Prostate gland (tissue), 2 donors: ENCODE measurements at regions not wholly inside any gene's neighbourhood (a gene's known extent, or its start where the extent isn't known, plus 50 kb on each side); places are given as distances from the start of the nearest gene placed in this dataset.
"Not testable (repeated sequence)": the region's sequence is repeated elsewhere in the genome, so short reads cannot be mapped to it uniquely, and the experiment has no call there.

Experiments used
- DNase-seq: peaks from one replicate; pipeline ENCODE4 v3.0.0-alpha.2; 2019; ENCODE audit warnings: low spot score
- H3K27ac ChIP-seq, 2 donors: fragments of 200-600 bp; sonication (generic); 2 replicates each; pipeline ENCODE4 v1.5.1; 2017 to 2019
- H3K27me3 ChIP-seq: fragments of 200-600 bp; sonication (generic); replicated peaks from 2 replicates; pipeline ENCODE4 v1.5.1; 2019; ENCODE audit not compliant: insufficient read depth
- H3K36me3 ChIP-seq, 2 donors: fragments of 200-600 bp; sonication (generic); 1 replicate in 1 of 2; 2 replicates in 1 of 2; pipeline versions ENCODE4 v1.5.1 to v1.8.1; 2017 to 2019
- H3K4me1 ChIP-seq: fragments of 200-600 bp; sonication (generic); replicated peaks from 2 replicates; pipeline ENCODE4 v1.5.1; 2019
- H3K4me3 ChIP-seq, 2 donors: fragments of 200-600 bp; sonication (generic); 2 replicates each; pipeline ENCODE4 v1.5.1; 2017 to 2019
- H3K9me3 ChIP-seq: fragments of 200-600 bp; sonication (generic); 2 replicates; pipeline ENCODE4 v1.5.1; 2017
- CTCF ChIP-seq, 4 experiments: fragments of 200-600 bp in 2 of 4; fragments of 450-650 bp in 2 of 4; sonication (generic) in 2 of 4; IDR thresholded peaks; 1 replicate in 3 of 4; 2 replicates in 1 of 4; pipeline ENCODE4 v1.5.1; 2016 to 2019; ENCODE audit warnings: antibody characterized with exemption in 4 of 4, mild to moderate bottlenecking in 2 of 4, moderate library complexity in 2 of 4
- POLR2A ChIP-seq: fragments of 450-650 bp; IDR thresholded peaks from one replicate; pipeline ENCODE4 v1.6.1; 2016; ENCODE audit warnings: antibody characterized with exemption, mild to moderate bottlenecking
- POLR2AphosphoS5 ChIP-seq: sonication (generic); formaldehyde crosslinking; IDR thresholded peaks from one replicate; pipeline ENCODE4 v1.6.1; 2017; ENCODE audit warnings: antibody characterized with exemption
- WGBS: methylation state at CpG from one replicate; pipeline ENCODE4 v1.1.5; 2018; 5-methylcytosine and 5-hydroxymethylcytosine counted together
- intact Hi-C: fragments of 100-400 bp; cut with DNase I; formaldehyde crosslinking; loops from one replicate; pipeline ENCODE4 v1.14.2; 2022

- H3K4me3 ChIP-seq, result no peak overlapping the region
- H3K27me3 ChIP-seq, result no peaks in the 10 kb centered on the region
- H3K9me3 ChIP-seq, result no peaks in the 10 kb centered on the region
- no peaks in the 10 kb centered on the region for H3K36me3 ChIP-seq
- no peak overlapping the region for H3K27ac ChIP-seq
- no peak for TF ChIP-seq POLR2A
- no peak for TF ChIP-seq POLR2AphosphoS5
- no peak for TF ChIP-seq CTCF (IDR thresholded peaks at IDR 0.05)
- H3K4me1 ChIP-seq, result no peaks in the 10 kb centered on the region
- intact Hi-C loops, result no loop called here
- 74% methylated on average over 8 of the region's 8 CpGs for WGBS
- DNase-seq, result no peak
These were observed 146.0 kb downstream of the TMEM144 start for GRCh38 chr4:158356301-158356700.

GRCh38 chr4:158367932-158368441, 153.7 kb upstream of the RXFP1 start:
- WGBS, result 84% methylated on average over 9 of the region's 9 CpGs
- H3K36me3 ChIP-seq, H3K27ac ChIP-seq, H3K9me3 ChIP-seq, H3K27me3 ChIP-seq, DNase-seq, intact Hi-C loops, H3K4me1 ChIP-seq, H3K4me3 ChIP-seq: not testable (repeated sequence)

GRCh38 chr4:158371158-158371557, 150.5 kb upstream of the RXFP1 start:
- intact Hi-C loops, result no loop called here
- no peak overlapping the region for H3K27ac ChIP-seq
- no peak for DNase-seq
- WGBS, result 89% methylated on average over 3 of the region's 3 CpGs
- no peaks in the 10 kb centered on the region for H3K4me1 ChIP-seq
- H3K4me3 ChIP-seq, result no peak overlapping the region
- no peaks in the 10 kb centered on the region for H3K36me3 ChIP-seq
- no peaks in the 10 kb centered on the region for H3K9me3 ChIP-seq
- no peaks in the 10 kb centered on the region for H3K27me3 ChIP-seq
- TF ChIP-seq CTCF (IDR thresholded peaks at IDR 0.05), result no peak
- no peak for TF ChIP-seq POLR2AphosphoS5
- no peak for TF ChIP-seq POLR2A

GRCh38 chr4:158374318-158374717, 147.4 kb upstream of the RXFP1 start:
- no peaks in the 10 kb centered on the region for H3K36me3 ChIP-seq
- WGBS, result 43% methylated on average over 4 of the region's 4 CpGs
- H3K4me3 ChIP-seq, result no peak overlapping the region
- TF ChIP-seq POLR2AphosphoS5, result no peak
- no peak for TF ChIP-seq CTCF (IDR thresholded peaks at IDR 0.05)
- no peak for TF ChIP-seq POLR2A
- H3K27ac ChIP-seq, result no peak overlapping the region
- DNase-seq, result no peak
- H3K27me3 ChIP-seq, result no peaks in the 10 kb centered on the region
- no peaks in the 10 kb centered on the region for H3K9me3 ChIP-seq
- no peaks in the 10 kb centered on the region for H3K4me1 ChIP-seq
- intact Hi-C loops, result no loop called here

- DNase-seq, result no peak
- WGBS, result 64% methylated on average over 4 of the region's 4 CpGs
- Histone ChIP-seq H3K27ac (no peak overlapping the region), H3K4me3 (no peak overlapping the region), H3K9me3 (no peaks in the 10 kb centered on the region), H3K36me3 (no peaks in the 10 kb centered on the region), H3K27me3 (no peaks in the 10 kb centered on the region), H3K4me1 (no peaks in the 10 kb centered on the region)
- intact Hi-C loops, result no loop called here
- TF ChIP-seq POLR2A (no peak), POLR2AphosphoS5 (no peak), CTCF (IDR thresholded peaks at IDR 0.05) (no peak)
These were observed 145.4 kb upstream of the RXFP1 start for GRCh38 chr4:158376106-158376840.
